Dermis microvascular lymphatic vessel endothelial cell (primary cell): ENCODE measurements at regions not wholly inside any gene's neighbourhood (a gene's known extent, or its start where the extent isn't known, plus 50 kb on each side); places are given as distances from the start of the nearest gene placed in this dataset.
A peak's percentile ranks its signal among the peaks of the same experiment; 100 is the strongest.
"Not testable (repeated sequence)": the region's sequence is repeated elsewhere in the genome, so short reads cannot be mapped to it uniquely, and the experiment has no call there.

Experiments
- DNase-seq, 2 donors: peaks; one replicate each; pipeline versions ENCODE4 v3.0.0 to v3.0.0-alpha.2; 2010; ENCODE audit warnings: low read depth in 2 of 2

- no peak for DNase-seq
These were observed 106.7 kb upstream of the AHI1 start for GRCh38 chr6:135604035-135604860.

GRCh38 chr6:135605278-135605790, 107.8 kb upstream of the AHI1 start:
- no peak for DNase-seq

GRCh38 chr6:135606392-135606791, 108.9 kb upstream of the AHI1 start:
- DNase-seq, result peak; percentile 5 to 11

GRCh38 chr6:135608031-135608430, 110.5 kb upstream of the AHI1 start:
- DNase-seq, result no peak

GRCh38 chr6:135610192-135610591, 112.7 kb upstream of the AHI1 start:
- not testable (repeated sequence) for DNase-seq

GRCh38 chr6:135616655-135617054, 119.1 kb upstream of the AHI1 start:
- no peak for DNase-seq

GRCh38 chr6:135617222-135617621, 119.7 kb upstream of the AHI1 start:
- no peak for DNase-seq

- no peak for DNase-seq
These were observed 124.5 kb upstream of the AHI1 start for GRCh38 chr6:135622081-135622480.

- no peak for DNase-seq
These were observed 126.4 kb upstream of the AHI1 start for GRCh38 chr6:135623979-135624378.

- DNase-seq, result peak in 1 of 2 donors; percentile 47
These were observed 127.1 kb upstream of the AHI1 start for GRCh38 chr6:135624402-135625295.

- DNase-seq, result not testable (repeated sequence)
These were observed 128.5 kb upstream of the AHI1 start for GRCh38 chr6:135626001-135626400.

- no peak for DNase-seq
These were observed 129.7 kb upstream of the AHI1 start for GRCh38 chr6:135627092-135627715.

- DNase-seq, result peak; percentile 93 to 98
These were observed 133.3 kb upstream of the AHI1 start for GRCh38 chr6:135630789-135631376.

- DNase-seq, result peak in 1 of 2 donors; percentile 23
These were observed 134.3 kb upstream of the AHI1 start for GRCh38 chr6:135631821-135632220.

- no peak for DNase-seq
These were observed 136.0 kb upstream of the AHI1 start for GRCh38 chr6:135633573-135633972.

GRCh38 chr6:135637701-135638100, 140.2 kb upstream of the AHI1 start:
- DNase-seq, result no peak

- no peak for DNase-seq
These were observed 140.6 kb upstream of the AHI1 start for GRCh38 chr6:135638108-135638507.

GRCh38 chr6:135640048-135640447, 142.5 kb upstream of the AHI1 start:
- no peak for DNase-seq

- DNase-seq, result no peak
These were observed 143.0 kb upstream of the AHI1 start for GRCh38 chr6:135640449-135641111.

GRCh38 chr6:135642912-135643311, 145.4 kb upstream of the AHI1 start:
- DNase-seq, result no peak

GRCh38 chr6:135644394-135644793, 146.9 kb upstream of the AHI1 start:
- DNase-seq, result no peak
